Activated naive CD4-positive, alpha-beta T cell treated with anti-CD3 and anti-CD28 coated beads, Interleukin-2, amount 50 U/mL, for 24 hours (primary cell): ENCODE measurements at regions not wholly inside any gene's neighbourhood (a gene's known extent, or its start where the extent isn't known, plus 50 kb on each side); places are given as distances from the start of the nearest gene placed in this dataset.
A peak's percentile ranks its signal among the peaks of the same experiment; 100 is the strongest.

Experiments used
- H3K27ac Mint-ChIP-seq: one replicate; pipeline ENCODE4 v1.8.0; 2021; ENCODE audit warnings: mild to moderate bottlenecking, mixed read lengths
- H3K27me3 Mint-ChIP-seq: one replicate; pipeline ENCODE4 v1.8.0; 2021; ENCODE audit warnings: mixed read lengths
- H3K36me3 Mint-ChIP-seq: one replicate; pipeline ENCODE4 v1.8.0; 2021; ENCODE audit warnings: mixed read lengths
- H3K4me1 Mint-ChIP-seq: one replicate; pipeline ENCODE4 v1.8.0; 2021; ENCODE audit warnings: mixed read lengths
- H3K4me3 Mint-ChIP-seq: one replicate; pipeline ENCODE4 v1.8.0; 2021; ENCODE audit warnings: mild to moderate bottlenecking, mixed read lengths
- H3K9me3 Mint-ChIP-seq: one replicate; pipeline ENCODE4 v1.8.0; 2021; ENCODE audit warnings: mixed read lengths

- no peak overlapping the region for H3K27ac Mint-ChIP-seq
Measured at GRCh38 chr3:13210221-13210975, 137.2 kb upstream of the IQSEC1 start.

DNA sequence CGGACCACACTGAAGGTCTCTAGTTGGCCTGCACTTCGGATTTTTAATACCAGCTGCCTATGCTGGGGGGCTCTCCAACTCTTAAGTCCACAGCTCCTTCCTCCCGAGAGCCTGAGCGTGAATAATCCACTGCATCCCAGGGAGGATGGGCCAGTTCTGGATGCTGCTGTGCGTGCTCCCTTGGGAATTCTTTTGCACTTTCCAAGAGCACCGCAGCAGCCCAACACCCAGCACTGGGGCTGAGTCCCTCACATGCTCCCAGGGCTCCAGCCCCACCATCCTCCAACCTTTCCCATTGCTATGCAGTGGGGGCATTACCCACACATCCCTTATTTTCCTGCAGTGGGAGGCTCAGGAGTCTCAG is 136.4 kb upstream of the IQSEC1 start:
- Mint-ChIP-seq H3K36me3 (no peaks in the 10 kb centered on the region), H3K4me3 (no peak overlapping the region), H3K4me1 (peaks cover 2% of the 10 kb centered on the region), H3K27me3 (peaks cover 17% of the 10 kb centered on the region), H3K27ac (no peak overlapping the region), H3K9me3 (no peaks in the 10 kb centered on the region)

More at GRCh38 chr3:13210221-13210975, 137.2 kb upstream of the IQSEC1 start:
- H3K27me3 Mint-ChIP-seq, result peaks cover 12% of the 10 kb centered on the region
- H3K36me3 Mint-ChIP-seq, result no peaks in the 10 kb centered on the region
- no peak overlapping the region for H3K4me3 Mint-ChIP-seq
- no peaks in the 10 kb centered on the region for H3K4me1 Mint-ChIP-seq
- H3K9me3 Mint-ChIP-seq, result no peaks in the 10 kb centered on the region

DNA sequence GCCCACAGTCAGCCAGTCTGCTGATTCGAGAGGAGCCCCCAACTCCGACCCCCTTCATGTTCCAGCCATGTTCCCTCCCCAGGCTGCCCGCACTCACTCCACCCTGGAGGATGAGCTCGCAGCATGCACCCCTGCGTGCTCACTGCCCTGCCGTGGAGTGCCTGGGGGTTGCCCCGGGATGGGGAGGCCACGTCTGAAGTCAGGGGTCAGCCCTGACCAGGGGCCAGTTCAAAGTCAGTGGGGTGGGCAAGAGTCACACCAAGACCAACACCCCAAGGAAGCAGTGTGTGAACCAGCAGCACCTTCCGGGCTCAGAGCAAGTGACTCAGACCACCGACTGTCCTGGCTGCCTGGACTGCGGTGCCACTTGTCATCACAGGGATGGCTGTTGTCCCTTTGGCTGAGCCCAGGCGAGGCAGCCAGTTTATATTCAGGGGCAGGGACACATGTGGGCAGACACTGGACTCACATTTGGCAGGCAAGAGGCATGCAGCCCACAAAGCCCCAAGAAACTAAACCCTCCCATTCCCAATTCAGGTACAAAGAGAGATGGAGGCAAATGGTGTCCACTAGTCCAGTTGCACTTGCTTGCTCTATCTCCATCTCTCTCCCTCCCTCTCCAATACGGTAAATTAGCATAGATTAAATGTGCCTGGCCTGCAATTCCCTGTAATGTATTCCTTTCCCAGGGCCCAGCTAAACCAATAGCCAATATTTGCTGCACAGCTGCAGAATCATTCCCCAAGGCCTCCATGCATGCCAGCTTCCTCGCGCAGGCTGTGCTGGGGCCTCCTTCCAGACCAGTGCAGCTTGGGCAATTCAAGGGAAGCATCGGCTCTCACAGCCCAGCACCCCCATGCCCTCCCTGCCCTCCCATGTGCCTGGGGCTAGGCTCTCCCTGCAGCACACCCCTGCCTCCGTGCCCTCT is 135.7 kb upstream of the IQSEC1 start:
- Mint-ChIP-seq H3K36me3 (no peaks in the 10 kb centered on the region), H3K4me3 (no peak overlapping the region), H3K9me3 (no peaks in the 10 kb centered on the region), H3K27me3 (peaks cover 18% of the 10 kb centered on the region), H3K4me1 (peaks cover 5% of the 10 kb centered on the region), H3K27ac (peak overlapping the region; percentile 41)

- Mint-ChIP-seq H3K9me3 (no peaks in the 10 kb centered on the region), H3K4me1 (peaks cover 5% of the 10 kb centered on the region), H3K36me3 (no peaks in the 10 kb centered on the region), H3K27ac (no peak overlapping the region), H3K27me3 (peaks cover 22% of the 10 kb centered on the region), H3K4me3 (no peak overlapping the region)
Measured at GRCh38 chr3:13207975-13208705, 134.9 kb upstream of the IQSEC1 start.

- Mint-ChIP-seq H3K27me3 (peaks cover 24% of the 10 kb centered on the region), H3K9me3 (no peaks in the 10 kb centered on the region), H3K27ac (no peak overlapping the region), H3K4me3 (no peak overlapping the region), H3K4me1 (peaks cover 5% of the 10 kb centered on the region), H3K36me3 (no peaks in the 10 kb centered on the region)
Measured at GRCh38 chr3:13207578-13207922, 134.3 kb upstream of the IQSEC1 start.

DNA sequence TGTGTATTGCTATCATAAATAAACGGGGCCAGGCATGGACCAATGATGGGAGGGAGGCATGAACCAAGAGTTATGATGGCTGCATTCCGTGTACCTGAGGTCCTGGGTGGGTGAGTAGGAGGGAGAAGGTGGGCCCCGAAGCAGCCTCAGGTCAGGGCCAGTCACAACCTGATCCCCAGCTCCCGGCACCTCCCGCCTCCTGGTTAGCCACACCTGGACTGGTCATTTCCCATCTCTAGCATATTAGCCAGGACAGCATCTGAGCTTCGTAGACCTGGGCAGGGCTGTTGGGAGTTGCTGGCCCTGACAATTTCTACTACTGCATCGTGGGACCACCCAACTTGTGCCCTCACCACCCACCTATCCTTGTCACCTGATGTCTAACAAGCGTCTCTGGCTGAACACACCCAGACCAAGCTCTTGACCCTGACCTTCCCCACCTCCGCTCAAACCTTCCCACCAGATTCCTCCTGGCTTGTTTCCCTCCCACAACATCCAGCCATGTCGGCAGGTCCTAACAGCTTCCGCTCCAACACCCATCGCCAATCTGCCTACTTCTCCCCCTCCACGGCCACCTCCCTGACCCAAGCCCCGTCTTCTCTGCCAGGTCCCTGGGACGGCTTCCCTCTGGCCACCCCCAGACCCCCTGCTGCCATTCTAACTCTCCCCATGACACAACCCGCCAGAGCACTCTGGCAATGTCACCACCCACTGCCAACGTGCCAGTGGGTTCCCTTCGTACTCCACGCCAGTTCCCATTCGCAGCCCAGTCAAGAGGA is 133.8 kb upstream of the IQSEC1 start:
- H3K27me3 Mint-ChIP-seq, result peaks cover 25% of the 10 kb centered on the region
- H3K36me3 Mint-ChIP-seq, result no peaks in the 10 kb centered on the region
- no peaks in the 10 kb centered on the region for H3K9me3 Mint-ChIP-seq
- H3K4me1 Mint-ChIP-seq, result peaks cover 5% of the 10 kb centered on the region
- H3K27ac Mint-ChIP-seq, result no peak overlapping the region
- H3K4me3 Mint-ChIP-seq, result no peak overlapping the region

GRCh38 chr3:13205567-13206143 is 132.4 kb upstream of the IQSEC1 start:
- H3K27me3 Mint-ChIP-seq, result peaks cover 25% of the 10 kb centered on the region
- H3K4me1 Mint-ChIP-seq, result peaks cover 5% of the 10 kb centered on the region
- H3K4me3 Mint-ChIP-seq, result no peak overlapping the region
- no peak overlapping the region for H3K27ac Mint-ChIP-seq
- no peaks in the 10 kb centered on the region for H3K36me3 Mint-ChIP-seq
- no peaks in the 10 kb centered on the region for H3K9me3 Mint-ChIP-seq

DNA sequence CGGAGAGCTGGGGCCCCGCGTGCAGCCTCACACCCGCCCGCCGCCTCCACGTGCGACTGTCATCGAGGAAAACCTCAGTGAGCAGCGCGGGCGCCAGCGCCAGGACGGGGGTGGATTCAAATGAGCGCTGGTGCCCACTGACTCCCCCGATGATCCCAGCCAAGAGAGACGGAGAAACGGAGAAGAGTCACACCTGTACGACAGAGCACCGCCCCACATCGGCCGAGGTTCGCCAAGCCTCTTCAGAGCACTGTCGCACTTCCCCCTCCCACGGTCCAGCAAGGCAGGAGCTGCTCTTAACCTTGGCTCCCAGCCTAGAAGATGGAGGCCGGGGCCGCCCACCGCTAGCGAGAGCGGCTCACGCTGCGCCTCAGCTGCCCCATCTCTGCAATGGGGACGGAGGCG is 130.9 kb upstream of the IQSEC1 start:
- Mint-ChIP-seq H3K27me3 (peaks cover 28% of the 10 kb centered on the region), H3K4me3 (no peak overlapping the region), H3K27ac (no peak overlapping the region), H3K4me1 (peaks cover 5% of the 10 kb centered on the region), H3K36me3 (no peaks in the 10 kb centered on the region), H3K9me3 (no peaks in the 10 kb centered on the region)

GRCh38 chr3:13203398-13204176 is 130.4 kb upstream of the IQSEC1 start:
- Mint-ChIP-seq H3K4me3 (no peak overlapping the region), H3K27ac (no peak overlapping the region), H3K36me3 (no peaks in the 10 kb centered on the region), H3K27me3 (peaks cover 28% of the 10 kb centered on the region), H3K9me3 (no peaks in the 10 kb centered on the region), H3K4me1 (peaks cover 5% of the 10 kb centered on the region)

- Mint-ChIP-seq H3K9me3 (no peaks in the 10 kb centered on the region), H3K27me3 (peaks cover 27% of the 10 kb centered on the region), H3K36me3 (no peaks in the 10 kb centered on the region), H3K4me1 (peaks cover 5% of the 10 kb centered on the region), H3K27ac (no peak overlapping the region), H3K4me3 (no peak overlapping the region)
Measured at GRCh38 chr3:13202744-13203397, 129.6 kb upstream of the IQSEC1 start.

- H3K27ac Mint-ChIP-seq, result no peak overlapping the region
- H3K27me3 Mint-ChIP-seq, result peaks cover 20% of the 10 kb centered on the region
- H3K4me3 Mint-ChIP-seq, result no peak overlapping the region
- no peaks in the 10 kb centered on the region for H3K36me3 Mint-ChIP-seq
- peaks cover 5% of the 10 kb centered on the region for H3K4me1 Mint-ChIP-seq
- no peaks in the 10 kb centered on the region for H3K9me3 Mint-ChIP-seq
Measured at GRCh38 chr3:13201851-13202250, 128.6 kb upstream of the IQSEC1 start.

DNA sequence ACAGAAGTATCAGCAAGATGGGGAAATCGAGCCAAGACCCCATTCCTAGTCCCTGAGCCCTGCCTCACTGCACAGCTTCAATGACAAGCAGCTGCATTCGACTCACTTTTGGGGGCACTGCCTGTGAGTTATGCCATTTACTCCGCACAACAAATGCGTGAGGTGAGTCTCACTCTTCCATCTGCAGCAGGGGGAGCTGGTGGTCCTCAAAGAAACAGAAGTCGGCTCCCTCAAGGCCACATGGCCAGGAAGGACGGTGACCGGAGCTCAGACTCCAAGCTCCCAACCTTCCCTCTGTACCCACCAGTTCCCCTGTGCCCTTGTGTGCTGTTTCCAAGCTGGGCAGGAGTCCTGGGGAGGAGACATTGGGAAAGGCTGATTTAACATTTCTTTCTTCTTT is 127.7 kb upstream of the IQSEC1 start:
- H3K9me3 Mint-ChIP-seq, result no peaks in the 10 kb centered on the region
- no peak overlapping the region for H3K4me3 Mint-ChIP-seq
- H3K4me1 Mint-ChIP-seq, result peaks cover 10% of the 10 kb centered on the region
- no peak overlapping the region for H3K27ac Mint-ChIP-seq
- no peaks in the 10 kb centered on the region for H3K36me3 Mint-ChIP-seq
- peaks cover 16% of the 10 kb centered on the region for H3K27me3 Mint-ChIP-seq

DNA sequence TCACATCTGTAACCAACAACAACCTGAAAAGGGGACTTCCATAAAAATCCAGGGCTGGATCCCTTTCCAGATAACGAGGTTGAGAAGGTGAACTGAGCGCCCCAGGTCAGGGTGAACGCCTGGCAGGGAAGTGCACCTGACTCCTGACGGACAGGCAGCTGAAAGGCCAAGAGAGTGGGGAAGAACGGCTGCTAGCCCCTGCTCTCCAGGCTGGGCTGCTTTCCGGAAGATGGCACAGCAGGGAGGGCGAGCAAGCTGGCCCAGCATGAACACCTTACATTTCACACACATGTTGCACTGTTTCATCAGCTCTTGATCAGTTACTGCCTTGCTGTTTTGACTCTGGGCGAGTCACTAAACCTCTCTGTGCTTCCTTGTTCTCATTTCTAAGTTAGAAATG is 127.2 kb upstream of the IQSEC1 start:
- Mint-ChIP-seq H3K4me1 (peaks cover 14% of the 10 kb centered on the region), H3K27ac (no peak overlapping the region), H3K36me3 (no peaks in the 10 kb centered on the region), H3K4me3 (no peak overlapping the region), H3K9me3 (no peaks in the 10 kb centered on the region), H3K27me3 (peaks cover 16% of the 10 kb centered on the region)

DNA sequence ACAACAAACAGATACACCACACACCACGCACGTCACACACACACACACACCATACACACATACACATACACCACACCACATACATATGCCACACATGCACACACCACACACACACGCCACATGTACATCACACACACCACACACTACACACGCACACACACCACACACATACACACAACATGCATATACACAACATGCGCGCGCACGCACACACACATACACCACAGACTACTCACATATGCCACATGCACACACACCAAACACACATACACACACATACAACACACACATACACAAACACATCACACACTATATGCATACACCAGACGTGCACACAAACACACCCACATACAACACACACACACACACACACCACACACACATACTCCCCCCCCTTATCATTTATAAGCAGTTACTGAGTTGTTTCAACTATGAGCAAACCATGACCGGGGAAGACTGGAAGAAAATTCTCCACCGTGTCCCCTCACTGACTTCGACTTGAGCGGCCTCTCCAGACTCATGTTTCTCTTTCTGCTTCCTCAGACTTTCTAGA is 126.7 kb upstream of the IQSEC1 start:
- no peak overlapping the region for H3K4me3 Mint-ChIP-seq
- H3K4me1 Mint-ChIP-seq, result peaks cover 15% of the 10 kb centered on the region
- no peaks in the 10 kb centered on the region for H3K9me3 Mint-ChIP-seq
- H3K27me3 Mint-ChIP-seq, result peaks cover 12% of the 10 kb centered on the region
- H3K36me3 Mint-ChIP-seq, result no peaks in the 10 kb centered on the region
- no peak overlapping the region for H3K27ac Mint-ChIP-seq
